Activated CD8-positive, alpha-beta T cell treated with anti-CD3 and anti-CD28 coated beads for 36 hours (primary cell): ENCODE measurements at regions not wholly inside any gene's neighbourhood (a gene's known extent, or its start where the extent isn't known, plus 50 kb on each side); places are given as distances from the start of the nearest gene placed in this dataset.

ENCODE experiments used
- ATAC-seq: fragments of 200-7000 bp; cut with Tn5 transposase; one replicate; pipeline ENCODE4 v1.10.0; 2021; ENCODE audit warnings: mild to moderate bottlenecking, moderate library complexity
- CTCF ChIA-PET: fragments of 350-600 bp; sonication (Branson Sonifier 250); formaldehyde crosslinking; loops from one replicate; lab custom pipeline; 2021; ENCODE audit warnings: antibody characterized with exemption; lab: Charles Lee
- POLR2A ChIA-PET: fragments of 350-600 bp; sonication (Branson Sonifier 250); formaldehyde crosslinking; loops from one replicate; lab custom pipeline; 2021; ENCODE audit warnings: antibody characterized with exemption; lab: Charles Lee
- DNase-seq: peaks from one replicate; pipeline ENCODE4 v3.0.0-alpha.2; 2020
- H3K27ac Mint-ChIP-seq: one replicate; pipeline ENCODE4 v1.8.0; 2021; ENCODE audit warnings: mild to moderate bottlenecking, mixed read lengths
- H3K27me3 Mint-ChIP-seq: one replicate; pipeline ENCODE4 v1.8.0; 2021; ENCODE audit warnings: mixed read lengths
- H3K36me3 Mint-ChIP-seq: one replicate; pipeline ENCODE4 v1.8.0; 2021; ENCODE audit warnings: low read depth, mixed read lengths
- H3K4me1 Mint-ChIP-seq: one replicate; pipeline ENCODE4 v1.8.0; 2021; ENCODE audit warnings: low read depth, mixed read lengths
- H3K4me3 Mint-ChIP-seq: one replicate; pipeline ENCODE4 v1.8.0; 2021; ENCODE audit warnings: mild to moderate bottlenecking, moderate library complexity, mixed read lengths
- H3K9me3 Mint-ChIP-seq: one replicate; pipeline ENCODE4 v1.8.0; 2021; ENCODE audit warnings: mixed read lengths
- intact Hi-C: fragments of 100-400 bp; cut with micrococcal nuclease; formaldehyde crosslinking; loops from one replicate; pipeline ENCODE4 v1.10.0; 2022
- TF ChIP-seq, protein P1 (sequence below): fragments of 200-600 bp; IDR thresholded peaks from one replicate; pipeline ENCODE4 v1.8.0; 2022; ENCODE audit warnings: antibody characterized with exemption, mild to moderate bottlenecking

GRCh38 chr2:22360735-22361374, 1024.1 kb upstream of the KLHL29 start:
- peaks cover 1% of the 10 kb centered on the region for H3K9me3 Mint-ChIP-seq
- no peaks in the 10 kb centered on the region for H3K4me1 Mint-ChIP-seq
- no peaks in the 10 kb centered on the region for H3K36me3 Mint-ChIP-seq
- H3K4me3 Mint-ChIP-seq = no peak overlapping the region
- no peak for DNase-seq
- CTCF ChIA-PET = no interaction called here
- no peaks in the 10 kb centered on the region for H3K27me3 Mint-ChIP-seq
- POLR2A ChIA-PET = no interaction called here
- ATAC-seq = no peak
- intact Hi-C loops = no loop called here
- H3K27ac Mint-ChIP-seq = no peak overlapping the region
- TF ChIP-seq, protein P1, sequence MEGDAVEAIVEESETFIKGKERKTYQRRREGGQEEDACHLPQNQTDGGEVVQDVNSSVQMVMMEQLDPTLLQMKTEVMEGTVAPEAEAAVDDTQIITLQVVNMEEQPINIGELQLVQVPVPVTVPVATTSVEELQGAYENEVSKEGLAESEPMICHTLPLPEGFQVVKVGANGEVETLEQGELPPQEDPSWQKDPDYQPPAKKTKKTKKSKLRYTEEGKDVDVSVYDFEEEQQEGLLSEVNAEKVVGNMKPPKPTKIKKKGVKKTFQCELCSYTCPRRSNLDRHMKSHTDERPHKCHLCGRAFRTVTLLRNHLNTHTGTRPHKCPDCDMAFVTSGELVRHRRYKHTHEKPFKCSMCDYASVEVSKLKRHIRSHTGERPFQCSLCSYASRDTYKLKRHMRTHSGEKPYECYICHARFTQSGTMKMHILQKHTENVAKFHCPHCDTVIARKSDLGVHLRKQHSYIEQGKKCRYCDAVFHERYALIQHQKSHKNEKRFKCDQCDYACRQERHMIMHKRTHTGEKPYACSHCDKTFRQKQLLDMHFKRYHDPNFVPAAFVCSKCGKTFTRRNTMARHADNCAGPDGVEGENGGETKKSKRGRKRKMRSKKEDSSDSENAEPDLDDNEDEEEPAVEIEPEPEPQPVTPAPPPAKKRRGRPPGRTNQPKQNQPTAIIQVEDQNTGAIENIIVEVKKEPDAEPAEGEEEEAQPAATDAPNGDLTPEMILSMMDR = no peak

- no peak for ATAC-seq
- intact Hi-C loops = no loop called here
- Mint-ChIP-seq H3K4me1 (no peaks in the 10 kb centered on the region), H3K27ac (no peak overlapping the region), H3K4me3 (no peak overlapping the region), H3K36me3 (no peaks in the 10 kb centered on the region), H3K9me3 (peaks cover 1% of the 10 kb centered on the region), H3K27me3 (no peaks in the 10 kb centered on the region)
- no peak for DNase-seq
- ChIA-PET POLR2A (no interaction called here), CTCF (no interaction called here)
- TF ChIP-seq, protein P1 = no peak
These were observed 1023.4 kb upstream of the KLHL29 start for GRCh38 chr2:22361571-22361970.

DNA sequence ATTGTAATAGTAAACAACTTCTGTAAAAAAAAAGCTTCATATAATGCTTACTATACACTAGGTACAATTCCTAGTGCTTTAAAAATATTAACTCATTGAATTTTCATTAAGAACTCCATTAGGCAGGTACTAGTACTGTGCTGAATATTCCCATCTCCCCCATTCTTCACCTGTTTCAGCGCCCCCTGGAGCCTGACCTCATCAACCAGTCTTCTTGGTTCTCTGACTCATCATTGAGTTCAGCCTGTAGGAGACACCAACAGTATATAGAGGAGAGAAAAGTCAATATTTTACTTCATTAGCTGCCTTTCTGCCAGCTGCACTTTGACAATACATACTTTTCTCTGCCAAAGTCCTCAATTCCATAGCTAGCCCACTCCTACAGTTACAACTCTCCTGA, 1009.9 kb upstream of the KLHL29 start:
- no peaks in the 10 kb centered on the region for H3K36me3 Mint-ChIP-seq
- ChIA-PET POLR2A (no interaction called here), CTCF (no interaction called here)
- peaks cover 4% of the 10 kb centered on the region for H3K9me3 Mint-ChIP-seq
- no peaks in the 10 kb centered on the region for H3K4me1 Mint-ChIP-seq
- H3K27me3 Mint-ChIP-seq = no peaks in the 10 kb centered on the region
- no peak overlapping the region for H3K27ac Mint-ChIP-seq
- TF ChIP-seq, protein P1 = no peak
- intact Hi-C loops = no loop called here
- DNase-seq = peak; percentile 2
- no peak overlapping the region for H3K4me3 Mint-ChIP-seq
- no peak for ATAC-seq

DNA sequence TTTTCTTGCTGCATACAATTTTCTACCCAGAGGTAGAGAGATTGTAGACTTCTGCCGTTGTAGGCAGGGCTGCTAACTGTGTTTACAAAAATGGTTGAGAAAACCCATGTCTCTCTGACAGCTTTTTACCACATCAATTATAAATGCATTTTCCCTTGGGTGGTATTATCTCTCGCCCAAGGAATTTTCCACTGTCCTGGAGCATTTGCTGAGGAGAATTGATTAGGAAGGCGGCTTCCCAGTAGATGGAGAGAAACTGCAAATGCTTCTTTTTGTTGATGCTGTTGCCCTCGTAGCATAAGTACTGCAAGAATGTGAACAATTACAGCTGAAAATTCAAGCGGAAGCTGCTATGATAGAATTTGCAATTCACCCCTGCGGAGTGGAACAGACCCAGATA, 1007.7 kb upstream of the KLHL29 start:
- Mint-ChIP-seq H3K9me3 (no peaks in the 10 kb centered on the region), H3K4me1 (no peaks in the 10 kb centered on the region), H3K27me3 (no peaks in the 10 kb centered on the region), H3K27ac (no peak overlapping the region), H3K4me3 (no peak overlapping the region), H3K36me3 (no peaks in the 10 kb centered on the region)
- intact Hi-C loops = no loop called here
- ChIA-PET POLR2A (no interaction called here), CTCF (no interaction called here)
- TF ChIP-seq, protein P1 = no peak
- DNase-seq (no peak), ATAC-seq (no peak)

DNA sequence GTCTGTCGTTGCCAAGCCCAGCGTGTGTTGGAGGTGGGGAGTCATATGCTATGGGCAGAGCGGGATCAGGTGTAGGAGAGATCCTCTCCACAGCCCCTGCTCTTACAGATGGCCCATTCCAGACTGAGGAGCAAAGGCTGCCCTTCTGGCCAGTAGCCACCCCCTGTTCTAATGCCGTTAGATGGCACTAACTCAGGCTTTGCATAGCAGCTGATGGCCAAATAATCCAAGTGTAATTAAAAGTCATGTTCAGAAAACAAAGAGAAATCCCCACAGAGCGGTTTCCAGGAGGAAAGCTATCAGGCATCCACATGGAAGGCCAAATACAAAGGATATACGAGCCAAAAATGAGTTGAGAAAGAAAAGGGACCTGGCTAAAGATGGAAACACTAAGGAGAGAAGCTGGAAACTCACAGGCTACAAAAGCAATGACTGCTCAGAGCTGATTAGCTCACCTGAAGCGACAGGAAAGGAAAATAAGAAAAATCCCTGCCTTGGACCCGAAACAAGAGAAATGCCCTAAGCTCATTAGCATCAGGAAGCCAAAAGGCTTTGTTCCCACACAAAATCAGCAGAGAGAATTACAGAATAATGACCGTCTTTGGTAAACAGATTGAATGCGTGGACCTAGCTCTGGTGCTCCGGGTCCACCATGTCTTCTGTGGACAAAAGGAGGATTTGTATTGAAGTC, 1002.4 kb upstream of the KLHL29 start:
- intact Hi-C loops = no loop called here
- TF ChIP-seq, protein P1 = no peak
- no peak for ATAC-seq

More for the DNA sequence above, 1002.4 kb upstream of the KLHL29 start:
- ChIA-PET CTCF (interaction anchor here (1.4 kb wide), 1 partner anchor 27 kb away, joined by 3 read pairs; no protein-coding TSS in a partner anchor), POLR2A (no interaction called here)
- Mint-ChIP-seq H3K4me3 (no peak overlapping the region), H3K4me1 (no peaks in the 10 kb centered on the region), H3K9me3 (peaks cover 2% of the 10 kb centered on the region), H3K27ac (no peak overlapping the region), H3K36me3 (no peaks in the 10 kb centered on the region), H3K27me3 (no peaks in the 10 kb centered on the region)
- no peak for DNase-seq
